K562 (cell line): ENCODE measurements at regions not wholly inside any gene's neighbourhood (a gene's known extent, or its start where the extent isn't known, plus 50 kb on each side); places are given as distances from the start of the nearest gene placed in this dataset.
A peak's percentile ranks its signal among the peaks of the same experiment; 100 is the strongest.

ENCODE experiments used
- ARID2 ChIP-seq: fragments of 450-650 bp; IDR thresholded peaks from 2 replicates; pipeline ENCODE4 v1.6.1; 2017; ENCODE audit warnings: antibody characterized with exemption, mild to moderate bottlenecking
- BHLHE40 ChIP-seq: IDR thresholded peaks from 2 replicates; pipeline ENCODE4 v1.6.1; 2011; ENCODE audit warnings: low read length, improper control_type of control experiment
- CCNT2 ChIP-seq: IDR thresholded peaks from 2 replicates; pipeline ENCODE4 v1.6.1; 2011; ENCODE audit warnings: borderline replicate concordance, low read depth, mild to moderate bottlenecking, moderate library complexity, mixed read lengths, low read length; ENCODE audit not compliant: insufficient read length; ENCODE audit errors: extremely low read depth
- CEBPB ChIP-seq: fragments of 450-650 bp; IDR thresholded peaks from 2 replicates; pipeline ENCODE4 v1.6.1; 2016; ENCODE audit warnings: missing genetic modification characterization, missing compliant biosample characterization
- CREB3L1 ChIP-seq: fragments of 450-650 bp; IDR thresholded peaks from 2 replicates; pipeline ENCODE4 v1.6.1; 2014; ENCODE audit warnings: low read depth, mild to moderate bottlenecking, moderate library complexity, borderline replicate concordance
- ETV1 ChIP-seq: fragments of 450-650 bp; conservative IDR thresholded peaks from 2 replicates; pipeline ENCODE4 v1.6.1; 2016; ENCODE audit warnings: missing genetic modification characterization, control low read depth, low read depth, missing compliant biosample characterization
- GTF2E2 ChIP-seq: fragments of 200-800 bp; sonication (Bioruptor generic); IDR thresholded peaks from 2 replicates; pipeline ENCODE4 v1.6.1; 2016; ENCODE audit warnings: missing genetic modification characterization, missing compliant biosample characterization
- HDGF ChIP-seq: fragments of 450-650 bp; IDR thresholded peaks from 2 replicates; pipeline ENCODE4 v1.6.1; 2016
- HMBOX1 ChIP-seq: sonication (generic); IDR thresholded peaks from 2 replicates; pipeline ENCODE4 v1.6.1; 2016
- NFIC ChIP-seq: fragments of 450-650 bp; IDR thresholded peaks from 2 replicates; pipeline ENCODE4 v1.6.1; 2017; ENCODE audit warnings: mild to moderate bottlenecking, inconsistent platforms
- RAD21 ChIP-seq, 2 experiments: fragments of 250-450 bp in 1 of 2; fragments of 450-650 bp in 1 of 2; sonication (Bioruptor Pico) in 1 of 2; formaldehyde crosslinking in 1 of 2; IDR thresholded peaks in 1 of 2; conservative IDR thresholded peaks in 1 of 2; 2 replicates each; pipeline versions ENCODE4 v1.4.0 to v1.8.0; 2020 to 2022; ENCODE audit warnings: mild to moderate bottlenecking in 2 of 2, moderate library complexity in 1 of 2
- RNF2 ChIP-seq: sonication (generic); IDR thresholded peaks from 2 replicates; pipeline ENCODE4 v1.6.1; 2016
- SOX6 ChIP-seq: fragments of 450-650 bp; IDR thresholded peaks from 2 replicates; pipeline ENCODE4 v1.6.1; 2014; ENCODE audit warnings: mild to moderate bottlenecking
- SP1 ChIP-seq: sonication (generic); formaldehyde crosslinking; IDR thresholded peaks from 2 replicates; pipeline ENCODE4 v1.8.1; 2022; ENCODE audit warnings: mild to moderate bottlenecking, missing genetic modification reagents
- TBL1XR1 ChIP-seq, 2 experiments: IDR thresholded peaks; 2 replicates each; pipeline ENCODE4 v1.6.1; 2012; ENCODE audit warnings: improper control_type of control experiment in 2 of 2, low read length in 2 of 2, mild to moderate bottlenecking in 1 of 2
- TEAD4 ChIP-seq, 2 experiments: sonication (generic) in 1 of 2; formaldehyde crosslinking in 1 of 2; IDR thresholded peaks; 2 replicates each; pipeline versions ENCODE4 v1.6.1 to v1.8.0; 2012 to 2022; ENCODE audit warnings: borderline replicate concordance in 1 of 2, inconsistent platforms in 1 of 2, low read length in 1 of 2, mild to moderate bottlenecking in 1 of 2, missing genetic modification reagents in 1 of 2
- TRIM24 ChIP-seq, 2 experiments: fragments of 450-650 bp; IDR thresholded peaks; 2 replicates each; pipeline ENCODE4 v1.6.1; 2016
- ZFX ChIP-seq: sonication (generic); formaldehyde crosslinking; IDR thresholded peaks from 2 replicates; pipeline ENCODE4 v1.8.0; 2022; ENCODE audit warnings: mild to moderate bottlenecking, missing genetic modification reagents, moderate library complexity
- ZNF77 ChIP-seq: fragments of 250-450 bp; sonication (Bioruptor Pico); IDR thresholded peaks from 2 replicates; pipeline ENCODE4 v1.5.0; 2020
- TF ChIP-seq, protein P1 (sequence below): fragments of 250-450 bp; sonication (Bioruptor Pico); IDR thresholded peaks from 2 replicates; pipeline ENCODE4 v1.8.0; 2022; ENCODE audit warnings: inconsistent platforms
- TF ChIP-seq, protein P2 (sequence below): sonication (generic); formaldehyde crosslinking; IDR thresholded peaks from 2 replicates; pipeline ENCODE4 v1.8.0; 2022; ENCODE audit warnings: missing genetic modification reagents, mild to moderate bottlenecking, moderate library complexity, borderline replicate concordance

GRCh38 chr2:111663471-111664274 is 220.3 kb downstream of the ANAPC1 start (continued):
- peak; percentile 58 to 64 for TF ChIP-seq RAD21 (CRISPR knock-in tag; conservative IDR thresholded peaks at IDR 0.05 in 1 of 2, IDR thresholded peaks at IDR 0.05 in 1 of 2)
- TF ChIP-seq ARID2 = no peak
- TF ChIP-seq TBL1XR1 (IDR thresholded peaks at IDR 0.05; ENCODE audit: low read length in 2 of 2) = peak in 1 of 2 experiments; percentile 77; a peak in 2 of 4 replicates
- TF ChIP-seq, protein P1, sequence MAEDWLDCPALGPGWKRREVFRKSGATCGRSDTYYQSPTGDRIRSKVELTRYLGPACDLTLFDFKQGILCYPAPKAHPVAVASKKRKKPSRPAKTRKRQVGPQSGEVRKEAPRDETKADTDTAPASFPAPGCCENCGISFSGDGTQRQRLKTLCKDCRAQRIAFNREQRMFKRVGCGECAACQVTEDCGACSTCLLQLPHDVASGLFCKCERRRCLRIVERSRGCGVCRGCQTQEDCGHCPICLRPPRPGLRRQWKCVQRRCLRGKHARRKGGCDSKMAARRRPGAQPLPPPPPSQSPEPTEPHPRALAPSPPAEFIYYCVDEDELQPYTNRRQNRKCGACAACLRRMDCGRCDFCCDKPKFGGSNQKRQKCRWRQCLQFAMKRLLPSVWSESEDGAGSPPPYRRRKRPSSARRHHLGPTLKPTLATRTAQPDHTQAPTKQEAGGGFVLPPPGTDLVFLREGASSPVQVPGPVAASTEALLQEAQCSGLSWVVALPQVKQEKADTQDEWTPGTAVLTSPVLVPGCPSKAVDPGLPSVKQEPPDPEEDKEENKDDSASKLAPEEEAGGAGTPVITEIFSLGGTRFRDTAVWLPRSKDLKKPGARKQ (CRISPR knock-in tag) = no peak
- no peak for TF ChIP-seq RNF2
- no peak for TF ChIP-seq CREB3L1
- TF ChIP-seq HDGF = no peak
- peak; percentile 53 for TF ChIP-seq NFIC
- no peak for TF ChIP-seq ZNF77 (CRISPR knock-in tag)
- TF ChIP-seq BHLHE40 = peak; percentile 79
- peak; percentile 94 for TF ChIP-seq TEAD4 (IDR thresholded peaks at IDR 0.05; ENCODE audit: low read length)
- TF ChIP-seq TEAD4 (CRISPR knock-in tag; IDR thresholded peaks at IDR 0.05; ENCODE audit: borderline replicate concordance) = no peak
- TF ChIP-seq CCNT2 = peak; percentile 79
- TF ChIP-seq, protein P2, sequence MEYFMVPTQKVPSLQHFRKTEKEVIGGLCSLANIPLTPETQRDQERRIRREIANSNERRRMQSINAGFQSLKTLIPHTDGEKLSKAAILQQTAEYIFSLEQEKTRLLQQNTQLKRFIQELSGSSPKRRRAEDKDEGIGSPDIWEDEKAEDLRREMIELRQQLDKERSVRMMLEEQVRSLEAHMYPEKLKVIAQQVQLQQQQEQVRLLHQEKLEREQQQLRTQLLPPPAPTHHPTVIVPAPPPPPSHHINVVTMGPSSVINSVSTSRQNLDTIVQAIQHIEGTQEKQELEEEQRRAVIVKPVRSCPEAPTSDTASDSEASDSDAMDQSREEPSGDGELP (CRISPR knock-in tag) = no peak
- TF ChIP-seq SP1 (CRISPR knock-in tag) = peak; percentile 46
- TF ChIP-seq ZFX (CRISPR knock-in tag) = peak; percentile 22; the same call in 1 of the 2 replicates
- peak; percentile 87 for TF ChIP-seq SOX6
- peak; percentile 20; the same call in 1 of the 2 replicates for TF ChIP-seq HMBOX1
- peak in 1 of 2 experiments; percentile 73; a peak in 3 of 4 replicates for TF ChIP-seq TRIM24 (IDR thresholded peaks at IDR 0.05)
- no peak for TF ChIP-seq GTF2E2 (tag)
- no peak for TF ChIP-seq ETV1
- no peak for TF ChIP-seq CEBPB (tag)
